H1 (cell line): ENCODE measurements at regions not wholly inside any gene's neighbourhood (a gene's known extent, or its start where the extent isn't known, plus 50 kb on each side); places are given as distances from the start of the nearest gene placed in this dataset.

Experiments used
- CEBPB ChIP-seq: IDR thresholded peaks from 2 replicates; pipeline ENCODE4 v1.6.1; 2012; ENCODE audit warnings: low read depth, low read length
- CHD1 ChIP-seq: IDR thresholded peaks from 2 replicates; pipeline ENCODE4 v1.6.1; 2012; ENCODE audit warnings: low read depth, low read length, improper control_type of control experiment
- CREB1 ChIP-seq: IDR thresholded peaks from 2 replicates; pipeline ENCODE4 v1.6.1; 2012; ENCODE audit warnings: inconsistent platforms
- EP300 ChIP-seq, 2 experiments: IDR thresholded peaks; 1 replicate in 1 of 2; 2 replicates in 1 of 2; pipeline ENCODE4 v1.6.1; 2011 to 2012; ENCODE audit warnings: low read depth in 2 of 2, low read length in 2 of 2, mild to moderate bottlenecking in 2 of 2, borderline replicate concordance in 1 of 2, inconsistent platforms in 1 of 2, moderate library complexity in 1 of 2
- EZH2 ChIP-seq: fragments of 200-600 bp; sonication (generic); IDR thresholded peaks from 2 replicates; pipeline ENCODE4 v1.7.1; 2012; ENCODE audit warnings: low read depth, mild to moderate bottlenecking, moderate library complexity, low read length, inconsistent platforms; ENCODE audit not compliant: severe bottlenecking
- MAX ChIP-seq: IDR thresholded peaks from 2 replicates; pipeline ENCODE4 v1.6.1; 2012; ENCODE audit warnings: inconsistent platforms
- POLR2A ChIP-seq, 2 experiments: IDR thresholded peaks; 1 replicate in 1 of 2; 2 replicates in 1 of 2; pipeline ENCODE4 v1.6.1; 2011; ENCODE audit warnings: low read depth in 2 of 2, low read length in 2 of 2, mild to moderate bottlenecking in 2 of 2; ENCODE audit errors: control extremely low read depth in 1 of 2
- POLR2AphosphoS5 ChIP-seq: IDR thresholded peaks from 2 replicates; pipeline ENCODE4 v1.6.1; 2011; ENCODE audit warnings: low read depth, low read length
- RBBP5 ChIP-seq: IDR thresholded peaks from 2 replicates; pipeline ENCODE4 v1.7.1; 2012; ENCODE audit warnings: low read depth, mild to moderate bottlenecking, inconsistent platforms, low read length, moderate library complexity, borderline replicate concordance
- RFX5 ChIP-seq: IDR thresholded peaks from 2 replicates; pipeline ENCODE4 v1.6.1; 2011; ENCODE audit warnings: low read depth, low read length, improper control_type of control experiment, borderline replicate concordance
- TEAD4 ChIP-seq: IDR thresholded peaks from 2 replicates; pipeline ENCODE4 v1.6.1; 2012; ENCODE audit warnings: low read depth, low read length, inconsistent platforms, mixed read lengths
- ZNF274 ChIP-seq: IDR thresholded peaks from 2 replicates; pipeline ENCODE4 v1.7.0; 2012; ENCODE audit warnings: low read length, borderline replicate concordance; ENCODE audit errors: extremely low read depth
- TF ChIP-seq, protein P1 (sequence below), 3 experiments: IDR thresholded peaks; 1 replicate in 2 of 3; 2 replicates in 1 of 3; pipeline versions ENCODE4 v1.5.1 to v1.6.1; 2011; ENCODE audit warnings: low read length in 3 of 3, mild to moderate bottlenecking in 3 of 3, inconsistent platforms in 2 of 3, low read depth in 1 of 3, moderate library complexity in 1 of 3; ENCODE audit not compliant: insufficient read depth in 1 of 3; ENCODE audit errors: control extremely low read depth in 1 of 3
- TF ChIP-seq, protein P2 (sequence below): IDR thresholded peaks from 2 replicates; pipeline ENCODE4 v1.6.1; 2011; ENCODE audit warnings: low read length, improper control_type of control experiment

DNA sequence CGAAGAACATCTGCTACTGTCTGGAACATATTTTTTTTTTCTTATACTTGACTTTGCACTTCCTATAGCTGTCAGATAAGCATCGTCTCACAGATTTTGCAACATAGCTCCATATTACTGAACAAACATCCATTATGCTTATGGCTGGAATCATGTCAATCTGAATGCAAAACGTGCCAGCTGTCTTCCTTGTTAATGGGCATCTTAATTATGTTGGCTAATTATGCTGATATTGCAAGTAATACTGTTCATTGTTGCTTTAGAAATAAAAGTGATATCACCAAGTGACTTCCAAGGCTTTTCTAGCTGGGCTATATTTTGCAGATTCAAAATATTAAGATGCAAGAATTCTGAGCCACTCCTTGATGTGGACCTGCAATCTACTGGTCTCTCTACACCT, 176.8 kb downstream of the ARL4C start:
- TF ChIP-seq, protein P1, sequence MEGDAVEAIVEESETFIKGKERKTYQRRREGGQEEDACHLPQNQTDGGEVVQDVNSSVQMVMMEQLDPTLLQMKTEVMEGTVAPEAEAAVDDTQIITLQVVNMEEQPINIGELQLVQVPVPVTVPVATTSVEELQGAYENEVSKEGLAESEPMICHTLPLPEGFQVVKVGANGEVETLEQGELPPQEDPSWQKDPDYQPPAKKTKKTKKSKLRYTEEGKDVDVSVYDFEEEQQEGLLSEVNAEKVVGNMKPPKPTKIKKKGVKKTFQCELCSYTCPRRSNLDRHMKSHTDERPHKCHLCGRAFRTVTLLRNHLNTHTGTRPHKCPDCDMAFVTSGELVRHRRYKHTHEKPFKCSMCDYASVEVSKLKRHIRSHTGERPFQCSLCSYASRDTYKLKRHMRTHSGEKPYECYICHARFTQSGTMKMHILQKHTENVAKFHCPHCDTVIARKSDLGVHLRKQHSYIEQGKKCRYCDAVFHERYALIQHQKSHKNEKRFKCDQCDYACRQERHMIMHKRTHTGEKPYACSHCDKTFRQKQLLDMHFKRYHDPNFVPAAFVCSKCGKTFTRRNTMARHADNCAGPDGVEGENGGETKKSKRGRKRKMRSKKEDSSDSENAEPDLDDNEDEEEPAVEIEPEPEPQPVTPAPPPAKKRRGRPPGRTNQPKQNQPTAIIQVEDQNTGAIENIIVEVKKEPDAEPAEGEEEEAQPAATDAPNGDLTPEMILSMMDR (IDR thresholded peaks at IDR 0.05; ENCODE audit: control extremely low read depth in 1 of 3, insufficient read depth in 1 of 3, low read depth in 1 of 3, low read length in 3 of 3): no peak
- TF ChIP-seq EP300 (IDR thresholded peaks at IDR 0.05; ENCODE audit: borderline replicate concordance in 1 of 2, low read depth in 2 of 2, low read length in 2 of 2) (no peak), RFX5 (no peak), RBBP5 (no peak), EZH2 (no peak), CHD1 (no peak), MAX (no peak), TEAD4 (no peak), CEBPB (no peak), ZNF274 (no peak), POLR2A (IDR thresholded peaks at IDR 0.05; ENCODE audit: control extremely low read depth in 1 of 2, low read depth in 2 of 2, low read length in 2 of 2) (no peak), CREB1 (no peak), POLR2AphosphoS5 (no peak)
- TF ChIP-seq, protein P2, sequence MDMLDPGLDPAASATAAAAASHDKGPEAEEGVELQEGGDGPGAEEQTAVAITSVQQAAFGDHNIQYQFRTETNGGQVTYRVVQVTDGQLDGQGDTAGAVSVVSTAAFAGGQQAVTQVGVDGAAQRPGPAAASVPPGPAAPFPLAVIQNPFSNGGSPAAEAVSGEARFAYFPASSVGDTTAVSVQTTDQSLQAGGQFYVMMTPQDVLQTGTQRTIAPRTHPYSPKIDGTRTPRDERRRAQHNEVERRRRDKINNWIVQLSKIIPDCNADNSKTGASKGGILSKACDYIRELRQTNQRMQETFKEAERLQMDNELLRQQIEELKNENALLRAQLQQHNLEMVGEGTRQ: no peak
